CD8-positive, alpha-beta memory T cell (primary cell): ENCODE measurements at regions not wholly inside any gene's neighbourhood (a gene's known extent, or its start where the extent isn't known, plus 50 kb on each side); places are given as distances from the start of the nearest gene placed in this dataset.

Experiments
- CTCF ChIA-PET: fragments of 350-600 bp; sonication (Branson Sonifier 250); formaldehyde crosslinking; loops from one replicate; lab custom pipeline; 2021; ENCODE audit warnings: antibody characterized with exemption; lab: Charles Lee
- POLR2A ChIA-PET: fragments of 350-600 bp; sonication (Branson Sonifier 250); formaldehyde crosslinking; loops from one replicate; lab custom pipeline; 2021; ENCODE audit warnings: antibody characterized with exemption; lab: Charles Lee
- DNase-seq, 5 donors: peaks; one replicate each; pipeline versions ENCODE4 v3.0.0 to v3.0.0-alpha.2; 2020 to 2022; ENCODE audit warnings: mixed read lengths in 1 of 5
- H3K27ac ChIP-seq: one replicate; pipeline ENCODE4 v1.7.0; 2013; ENCODE audit warnings: low read depth, mild to moderate bottlenecking, low read length, moderate library complexity
- H3K27me3 ChIP-seq: 2 replicates; pipeline ENCODE4 v1.7.0; 2013; ENCODE audit warnings: low read length, mild to moderate bottlenecking; ENCODE audit not compliant: insufficient read depth, poor library complexity, severe bottlenecking
- H3K36me3 ChIP-seq: 2 replicates; pipeline ENCODE4 v1.7.0; 2013; ENCODE audit warnings: mild to moderate bottlenecking, low read length, moderate library complexity; ENCODE audit not compliant: insufficient read depth
- H3K4me1 ChIP-seq: 2 replicates; pipeline ENCODE4 v1.7.0; 2013; ENCODE audit warnings: mild to moderate bottlenecking, low read length, moderate library complexity; ENCODE audit not compliant: insufficient read depth
- H3K4me3 ChIP-seq: 2 replicates; pipeline ENCODE4 v1.7.0; 2013; ENCODE audit warnings: mild to moderate bottlenecking, low read length
- H3K9me3 ChIP-seq: 2 replicates; pipeline ENCODE4 v1.7.0; 2013; ENCODE audit warnings: mild to moderate bottlenecking, low read length
- H3K27ac Mint-ChIP-seq, 8 donors: one replicate each; pipeline ENCODE4 v1.8.0; 2020 to 2021; ENCODE audit warnings: mixed read lengths in 8 of 8, mild to moderate bottlenecking in 6 of 8, inconsistent platforms in 3 of 8, moderate library complexity in 3 of 8
- H3K27me3 Mint-ChIP-seq, 2 donors: one replicate each; pipeline ENCODE4 v1.8.0; 2020 to 2021; ENCODE audit warnings: mixed read lengths in 2 of 2, mild to moderate bottlenecking in 1 of 2, moderate library complexity in 1 of 2
- H3K36me3 Mint-ChIP-seq, 3 donors: one replicate each; pipeline ENCODE4 v1.8.0; 2020 to 2021; ENCODE audit warnings: mixed read lengths in 3 of 3, inconsistent platforms in 1 of 3, mild to moderate bottlenecking in 1 of 3
- H3K4me1 Mint-ChIP-seq, 3 donors: one replicate each; pipeline ENCODE4 v1.8.0; 2020 to 2021; ENCODE audit warnings: mixed read lengths in 3 of 3, inconsistent platforms in 1 of 3, mild to moderate bottlenecking in 1 of 3
- H3K4me3 Mint-ChIP-seq, 7 donors: one replicate each; pipeline ENCODE4 v1.8.0; 2020 to 2021; ENCODE audit warnings: mixed read lengths in 7 of 7, mild to moderate bottlenecking in 6 of 7, moderate library complexity in 4 of 7, inconsistent platforms in 2 of 7
- H3K9me3 Mint-ChIP-seq, 5 donors: one replicate each; pipeline ENCODE4 v1.8.0; 2020 to 2022; ENCODE audit warnings: mixed read lengths in 5 of 5, mild to moderate bottlenecking in 3 of 5, moderate library complexity in 2 of 5, inconsistent platforms in 1 of 5

- peak overlapping the region in 1 of 7 donors; percentile 25 for H3K4me3 Mint-ChIP-seq
- H3K27ac Mint-ChIP-seq = no peak overlapping the region
- H3K9me3 ChIP-seq = no peaks in the 10 kb centered on the region
- peaks cover 5% of the 10 kb centered on the region for H3K4me1 ChIP-seq
- peak in 1 of 5 donors; percentile 23 for DNase-seq
- H3K27me3 ChIP-seq = no peaks in the 10 kb centered on the region
- H3K4me3 ChIP-seq = no peak overlapping the region
- no peaks in the 10 kb centered on the region for H3K36me3 Mint-ChIP-seq
- POLR2A ChIA-PET = no interaction called here
- H3K36me3 ChIP-seq = no peaks in the 10 kb centered on the region
- CTCF ChIA-PET = no interaction called here
- H3K27ac ChIP-seq = no peak overlapping the region
- peaks cover 0 to 7% (median 4%) of the 10 kb centered on the region in 5 donors for H3K9me3 Mint-ChIP-seq
- peaks cover 0 to 5% (median 0%) of the 10 kb centered on the region in 3 donors for H3K4me1 Mint-ChIP-seq
- peaks cover 12 to 15% of the 10 kb centered on the region in 2 donors for H3K27me3 Mint-ChIP-seq
Observed at GRCh38 chr6:22145823-22146677, 150.8 kb downstream of the PRL start.

- peak in 1 of 5 donors; percentile 40 for DNase-seq
- ChIA-PET CTCF (no interaction called here), POLR2A (no interaction called here)
- no peaks in the 10 kb centered on the region for H3K36me3 Mint-ChIP-seq
- no peak overlapping the region for H3K4me3 Mint-ChIP-seq
- peaks cover 0 to 7% (median 4%) of the 10 kb centered on the region in 5 donors for H3K9me3 Mint-ChIP-seq
- H3K4me1 Mint-ChIP-seq = peaks cover 0 to 5% (median 0%) of the 10 kb centered on the region in 3 donors
- H3K27me3 Mint-ChIP-seq = peaks cover 12 to 15% of the 10 kb centered on the region in 2 donors
- Histone ChIP-seq H3K4me1 (peaks cover 5% of the 10 kb centered on the region), H3K36me3 (no peaks in the 10 kb centered on the region), H3K27me3 (no peaks in the 10 kb centered on the region), H3K27ac (no peak overlapping the region), H3K9me3 (no peaks in the 10 kb centered on the region), H3K4me3 (no peak overlapping the region)
- H3K27ac Mint-ChIP-seq = no peak overlapping the region
Observed at GRCh38 chr6:22146678-22146930, 150.2 kb downstream of the PRL start.

GRCh38 chr6:22146931-22147701 is 149.7 kb downstream of the PRL start:
- ChIA-PET CTCF (no interaction called here), POLR2A (no interaction called here)
- Mint-ChIP-seq H3K36me3 (no peaks in the 10 kb centered on the region), H3K4me3 (peak overlapping the region in 1 of 7 donors; percentile 9), H3K9me3 (peaks cover 0 to 7% (median 4%) of the 10 kb centered on the region in 5 donors), H3K4me1 (peaks cover 0 to 5% (median 0%) of the 10 kb centered on the region in 3 donors), H3K27me3 (peaks cover 12 to 15% of the 10 kb centered on the region in 2 donors), H3K27ac (no peak overlapping the region)
- Histone ChIP-seq H3K27ac (no peak overlapping the region), H3K4me3 (no peak overlapping the region), H3K9me3 (no peaks in the 10 kb centered on the region), H3K36me3 (no peaks in the 10 kb centered on the region), H3K27me3 (no peaks in the 10 kb centered on the region), H3K4me1 (peaks cover 5% of the 10 kb centered on the region)
- DNase-seq = peak in 1 of 5 donors; percentile 27

- Mint-ChIP-seq H3K4me3 (no peak overlapping the region), H3K36me3 (no peaks in the 10 kb centered on the region), H3K4me1 (peaks cover 0 to 5% (median 0%) of the 10 kb centered on the region in 3 donors), H3K9me3 (peaks cover 0 to 6% (median 4%) of the 10 kb centered on the region in 5 donors), H3K27me3 (peaks cover 12 to 15% of the 10 kb centered on the region in 2 donors), H3K27ac (no peak overlapping the region)
- H3K27ac ChIP-seq = no peak overlapping the region
- ChIA-PET CTCF (no interaction called here), POLR2A (no interaction called here)
- no peaks in the 10 kb centered on the region for H3K9me3 ChIP-seq
- peaks cover 5% of the 10 kb centered on the region for H3K4me1 ChIP-seq
- H3K27me3 ChIP-seq = no peaks in the 10 kb centered on the region
- H3K4me3 ChIP-seq = no peak overlapping the region
- DNase-seq = peak in 1 of 5 donors; percentile 37
- no peaks in the 10 kb centered on the region for H3K36me3 ChIP-seq
Observed at GRCh38 chr6:22147921-22148776, 148.7 kb downstream of the PRL start.

- Histone ChIP-seq H3K27me3 (no peaks in the 10 kb centered on the region), H3K27ac (no peak overlapping the region), H3K9me3 (no peaks in the 10 kb centered on the region), H3K36me3 (no peaks in the 10 kb centered on the region), H3K4me3 (no peak overlapping the region), H3K4me1 (peaks cover 5% of the 10 kb centered on the region)
- ChIA-PET POLR2A (no interaction called here), CTCF (no interaction called here)
- peaks cover 0 to 6% (median 0%) of the 10 kb centered on the region in 5 donors for H3K9me3 Mint-ChIP-seq
- DNase-seq = no peak
- no peaks in the 10 kb centered on the region for H3K36me3 Mint-ChIP-seq
- H3K4me3 Mint-ChIP-seq = no peak overlapping the region
- H3K27ac Mint-ChIP-seq = no peak overlapping the region
- peaks cover 12 to 15% of the 10 kb centered on the region in 2 donors for H3K27me3 Mint-ChIP-seq
- peaks cover 0 to 5% (median 0%) of the 10 kb centered on the region in 3 donors for H3K4me1 Mint-ChIP-seq
Observed at GRCh38 chr6:22149096-22149495, 147.7 kb downstream of the PRL start.

- peaks cover 0 to 5% (median 0%) of the 10 kb centered on the region in 3 donors for H3K4me1 Mint-ChIP-seq
- Histone ChIP-seq H3K36me3 (no peaks in the 10 kb centered on the region), H3K27me3 (no peaks in the 10 kb centered on the region), H3K4me3 (no peak overlapping the region), H3K27ac (no peak overlapping the region), H3K4me1 (peaks cover 5% of the 10 kb centered on the region), H3K9me3 (no peaks in the 10 kb centered on the region)
- H3K36me3 Mint-ChIP-seq = no peaks in the 10 kb centered on the region
- no peak for DNase-seq
- ChIA-PET POLR2A (no interaction called here), CTCF (no interaction called here)
- no peak overlapping the region for H3K27ac Mint-ChIP-seq
- H3K4me3 Mint-ChIP-seq = no peak overlapping the region
- peaks cover 0 to 4% (median 0%) of the 10 kb centered on the region in 5 donors for H3K9me3 Mint-ChIP-seq
- H3K27me3 Mint-ChIP-seq = peaks cover 10 to 15% of the 10 kb centered on the region in 2 donors
Observed at GRCh38 chr6:22149501-22150367, 147.1 kb downstream of the PRL start.

GRCh38 chr6:22150368-22151035 is 146.3 kb downstream of the PRL start:
- no peaks in the 10 kb centered on the region for H3K36me3 ChIP-seq
- no peaks in the 10 kb centered on the region for H3K9me3 ChIP-seq
- no peak for DNase-seq
- H3K4me3 ChIP-seq = no peak overlapping the region
- Mint-ChIP-seq H3K27ac (no peak overlapping the region), H3K36me3 (no peaks in the 10 kb centered on the region), H3K9me3 (peaks cover 0 to 4% (median 1%) of the 10 kb centered on the region in 5 donors), H3K4me1 (peaks cover 0 to 5% (median 0%) of the 10 kb centered on the region in 3 donors), H3K27me3 (peaks cover 10 to 15% of the 10 kb centered on the region in 2 donors), H3K4me3 (no peak overlapping the region)
- POLR2A ChIA-PET = no interaction called here
- H3K27ac ChIP-seq = no peak overlapping the region
- peaks cover 5% of the 10 kb centered on the region for H3K4me1 ChIP-seq
- CTCF ChIA-PET = no interaction called here
- H3K27me3 ChIP-seq = no peaks in the 10 kb centered on the region
